NCI-H82 (cell line): ENCODE measurements at regions not wholly inside any gene's neighbourhood (a gene's known extent, or its start where the extent isn't known, plus 50 kb on each side); places are given as distances from the start of the nearest gene placed in this dataset.

Source experiments
- DNase-seq: peaks from one replicate; lab custom pipeline; 2025; lab: John Stamatoyannopoulos, UW

GRCh38 chr10:133006202-133006601 is 63.8 kb upstream of the CFAP46 start:
- no peak for DNase-seq

- DNase-seq = no peak
These were observed 62.1 kb upstream of the CFAP46 start for GRCh38 chr10:133004478-133004877.

GRCh38 chr10:133003188-133003587 is 60.8 kb upstream of the CFAP46 start:
- DNase-seq = no peak

- no peak for DNase-seq
These were observed 60.3 kb upstream of the CFAP46 start for GRCh38 chr10:133002685-133003084.

GRCh38 chr10:133001114-133001513 is 58.7 kb upstream of the CFAP46 start:
- no peak for DNase-seq

- DNase-seq = no peak
These were observed 58.3 kb upstream of the CFAP46 start for GRCh38 chr10:133000648-133001047.

GRCh38 chr10:132997517-132998265 is 55.3 kb upstream of the CFAP46 start:
- DNase-seq = no peak

GRCh38 chr10:132996603-132997343 is 54.4 kb upstream of the CFAP46 start:
- no peak for DNase-seq

- DNase-seq = no peak
These were observed 53.7 kb upstream of the CFAP46 start for GRCh38 chr10:132995909-132996602.

GRCh38 chr10:132994811-132995210 is 52.4 kb upstream of the CFAP46 start:
- DNase-seq = no peak

- DNase-seq = no peak
These were observed 51.9 kb upstream of the CFAP46 start for GRCh38 chr10:132994185-132994796.

- DNase-seq = no peak
These were observed 51.2 kb upstream of the CFAP46 start for GRCh38 chr10:132993271-132994184.

GRCh38 chr10:132992433-132993215 is 50.3 kb upstream of the CFAP46 start:
- DNase-seq = no peak
